ENCODE measurements at regions not wholly inside any gene's neighbourhood (a gene's known extent, or its start where the extent isn't known, plus 50 kb on each side); places are given as distances from the start of the nearest gene placed in this dataset.

GRCh38 chr9:97749928-97750327, 52.8 kb upstream of the XPA start:
- Histone ChIP-seq H2AFZ (ENCODE audit: low read depth, low read length) (no peak overlapping the region), H3K9me2 (ENCODE audit: insufficient read depth, low read length) (no peaks in the 10 kb centered on the region), H4K20me1 (ENCODE audit: insufficient read depth) (no peaks in the 10 kb centered on the region), H3K27me3 (ENCODE audit: insufficient read depth, low read depth, low read length) (no peaks in the 10 kb centered on the region), H3K4me3 (ENCODE audit: low read length) (no peak overlapping the region), H3K79me2 (replicated peaks; ENCODE audit: insufficient read depth, low read length) (no peaks in the 10 kb centered on the region), H3K9ac (ENCODE audit: low read length) (no peak overlapping the region), H3K4me2 (ENCODE audit: low read length) (no peak overlapping the region), H3K27ac (ENCODE audit: low read length) (no peak overlapping the region), H3F3A (ENCODE audit: insufficient read depth, low read length, poor library complexity, severe bottlenecking) (no peaks in the 10 kb centered on the region), H3K36me3 (ENCODE audit: insufficient read depth, low read length) (no peaks in the 10 kb centered on the region), H3K9me3 (ENCODE audit: low read length) (no peaks in the 10 kb centered on the region)
- TF ChIP-seq CTCF (IDR thresholded peaks at IDR 0.05; ENCODE audit: poor library complexity, severe bottlenecking) (no peak), TAF1 (IDR thresholded peaks at IDR 0.05; ENCODE audit: low read depth) (no peak), POLR2AphosphoS5 (IDR thresholded peaks at IDR 0.05) (no peak), EZH2 (IDR thresholded peaks at IDR 0.05; ENCODE audit: borderline replicate concordance, insufficient read depth, low read length, poor library complexity, severe bottlenecking) (no peak), SMC3 (conservative IDR thresholded peaks at IDR 0.05; ENCODE audit: poor library complexity) (no peak), EP300 (conservative IDR thresholded peaks at IDR 0.05; ENCODE audit: poor library complexity, severe bottlenecking) (no peak), MXI1 (conservative IDR thresholded peaks at IDR 0.05; ENCODE audit: poor library complexity, severe bottlenecking) (no peak), RAD21 (conservative IDR thresholded peaks at IDR 0.05) (no peak), REST (IDR thresholded peaks at IDR 0.05; ENCODE audit: borderline replicate concordance) (no peak)

GRCh38 chr9:97751531-97751930, 54.4 kb upstream of the XPA start:
- Histone ChIP-seq H3K4me2 (ENCODE audit: low read length) (no peak overlapping the region), H3K27ac (ENCODE audit: low read length) (no peak overlapping the region), H3K9ac (ENCODE audit: low read length) (no peak overlapping the region), H3K79me2 (replicated peaks; ENCODE audit: insufficient read depth, low read length) (no peaks in the 10 kb centered on the region), H3K9me2 (ENCODE audit: insufficient read depth, low read length) (no peaks in the 10 kb centered on the region), H3F3A (ENCODE audit: insufficient read depth, low read length, poor library complexity, severe bottlenecking) (no peaks in the 10 kb centered on the region), H3K9me3 (ENCODE audit: low read length) (peaks cover 4% of the 10 kb centered on the region), H2AFZ (ENCODE audit: low read depth, low read length) (no peak overlapping the region), H4K20me1 (ENCODE audit: insufficient read depth) (no peaks in the 10 kb centered on the region), H3K27me3 (ENCODE audit: insufficient read depth, low read depth, low read length) (no peaks in the 10 kb centered on the region), H3K36me3 (ENCODE audit: insufficient read depth, low read length) (no peaks in the 10 kb centered on the region), H3K4me3 (ENCODE audit: low read length) (no peak overlapping the region)
- TF ChIP-seq MXI1 (conservative IDR thresholded peaks at IDR 0.05; ENCODE audit: poor library complexity, severe bottlenecking) (no peak), CTCF (IDR thresholded peaks at IDR 0.05; ENCODE audit: poor library complexity, severe bottlenecking) (no peak), REST (IDR thresholded peaks at IDR 0.05; ENCODE audit: borderline replicate concordance) (no peak), EZH2 (IDR thresholded peaks at IDR 0.05; ENCODE audit: borderline replicate concordance, insufficient read depth, low read length, poor library complexity, severe bottlenecking) (no peak), TAF1 (IDR thresholded peaks at IDR 0.05; ENCODE audit: low read depth) (no peak), SMC3 (conservative IDR thresholded peaks at IDR 0.05; ENCODE audit: poor library complexity) (no peak), EP300 (conservative IDR thresholded peaks at IDR 0.05; ENCODE audit: poor library complexity, severe bottlenecking) (no peak), POLR2AphosphoS5 (IDR thresholded peaks at IDR 0.05) (no peak), RAD21 (conservative IDR thresholded peaks at IDR 0.05) (no peak)

All from neural cell (in vitro differentiated cells).